Gastrocnemius medialis (tissue), 4 donors: ENCODE measurements at regions not wholly inside any gene's neighbourhood (a gene's known extent, or its start where the extent isn't known, plus 50 kb on each side); places are given as distances from the start of the nearest gene placed in this dataset.

Source experiments
- ATAC-seq, 2 donors: fragments of 150-250 bp; one replicate each; pipeline ENCODE4 v1.9.1; 2016
- DNase-seq, 2 donors: peaks; one replicate each; pipeline ENCODE4 v3.0.0-alpha.2; 2019
- H3K27ac ChIP-seq, 4 donors: fragments of 200-600 bp; sonication (generic); 1 replicate in 1 of 4; 2 replicates in 3 of 4; pipeline ENCODE4 v1.5.1; 2016 to 2018; ENCODE audit warnings: mild to moderate bottlenecking in 2 of 4, moderate library complexity in 1 of 4
- H3K27me3 ChIP-seq, 3 donors: fragments of 200-600 bp; sonication (generic) in 2 of 3; 1 replicate in 1 of 3; 2 replicates in 2 of 3; pipeline versions ENCODE4 v1.5.1 to v1.6.0; 2016 to 2019; ENCODE audit warnings: mild to moderate bottlenecking in 1 of 3, moderate library complexity in 1 of 3
- H3K36me3 ChIP-seq, 2 donors: fragments of 200-600 bp; sonication (generic) in 1 of 2; one replicate each; pipeline ENCODE4 v1.5.1; 2017 to 2018
- H3K4me1 ChIP-seq, 2 donors: fragments of 200-600 bp; sonication (generic) in 1 of 2; one replicate each; pipeline ENCODE4 v1.5.1; 2016 to 2017; ENCODE audit warnings: mild to moderate bottlenecking in 2 of 2
- H3K4me3 ChIP-seq, 4 donors: fragments of 200-600 bp; sonication (generic) in 3 of 4; 1 replicate in 1 of 4; 2 replicates in 3 of 4; pipeline ENCODE4 v1.5.1; 2016 to 2019; ENCODE audit warnings: mild to moderate bottlenecking in 2 of 4
- H3K9me3 ChIP-seq, 3 donors: fragments of 200-600 bp; sonication (generic) in 2 of 3; 1 replicate in 1 of 3; 2 replicates in 2 of 3; pipeline ENCODE4 v1.5.1; 2016 to 2019
- CTCF ChIP-seq, 5 experiments: fragments of 450-650 bp in 3 of 5; fragments of 200-600 bp in 2 of 5; sonication (generic) in 2 of 5; IDR thresholded peaks in 4 of 5; conservative IDR thresholded peaks in 1 of 5; 1 replicate in 4 of 5; 2 replicates in 1 of 5; pipeline ENCODE4 v1.5.1; 2016 to 2019; ENCODE audit warnings: antibody characterized with exemption in 5 of 5, mild to moderate bottlenecking in 3 of 5, moderate library complexity in 3 of 5
- POLR2A ChIP-seq, 2 donors: fragments of 450-650 bp; IDR thresholded peaks; one replicate each; pipeline ENCODE4 v1.6.1; 2017; ENCODE audit warnings: antibody characterized with exemption in 2 of 2, mild to moderate bottlenecking in 2 of 2, moderate library complexity in 2 of 2
- in situ Hi-C, 4 donors: fragments of 200-750 bp; cut with MboI; loops; one replicate each; pipeline versions ENCODE4 v1.15.0 to v1.8.0; 2017; ENCODE audit warnings: low sequenced_read_pairs in 4 of 4
- intact Hi-C: fragments of 100-400 bp; cut with DNase I; formaldehyde crosslinking; loops from one replicate; pipeline ENCODE4 v1.15.1; 2023; ENCODE audit warnings: low total_unique reads

GRCh38 chr14:54129850-54130640 lies 173.4 kb upstream of the BMP4 start:
- intact Hi-C loops (no loop called here), in situ Hi-C loops (no loop called here)
- H3K4me3 ChIP-seq: no peak overlapping the region
- TF ChIP-seq POLR2A (IDR thresholded peaks at IDR 0.05): no peak
- no peaks in the 10 kb centered on the region for H3K9me3 ChIP-seq
- DNase-seq: no peak
- no peaks in the 10 kb centered on the region for H3K4me1 ChIP-seq
- H3K27me3 ChIP-seq: no peaks in the 10 kb centered on the region
- ATAC-seq: no peak
- no peak overlapping the region for H3K27ac ChIP-seq
- H3K36me3 ChIP-seq: no peaks in the 10 kb centered on the region

GRCh38 chr14:54132496-54132895 lies 175.9 kb upstream of the BMP4 start:
- TF ChIP-seq POLR2A (IDR thresholded peaks at IDR 0.05) (no peak), CTCF (IDR thresholded peaks at IDR 0.05 in 4 of 5, conservative IDR thresholded peaks at IDR 0.05 in 1 of 5) (no peak)
- H3K27ac ChIP-seq: no peak overlapping the region
- H3K9me3 ChIP-seq: no peaks in the 10 kb centered on the region
- no peaks in the 10 kb centered on the region for H3K36me3 ChIP-seq
- no peaks in the 10 kb centered on the region for H3K4me1 ChIP-seq
- H3K4me3 ChIP-seq: no peak overlapping the region
- in situ Hi-C loops: no loop called here
- ATAC-seq (no peak), DNase-seq (no peak)
- intact Hi-C loops: no loop called here
- H3K27me3 ChIP-seq: no peaks in the 10 kb centered on the region

- Histone ChIP-seq H3K9me3 (no peaks in the 10 kb centered on the region), H3K4me1 (no peaks in the 10 kb centered on the region), H3K4me3 (no peak overlapping the region), H3K27me3 (no peaks in the 10 kb centered on the region), H3K36me3 (no peaks in the 10 kb centered on the region), H3K27ac (no peak overlapping the region)
- ATAC-seq (no peak), DNase-seq (no peak)
- intact Hi-C loops: no loop called here
- TF ChIP-seq CTCF (IDR thresholded peaks at IDR 0.05 in 4 of 5, conservative IDR thresholded peaks at IDR 0.05 in 1 of 5) (no peak), POLR2A (IDR thresholded peaks at IDR 0.05) (no peak)
- in situ Hi-C loops: no loop called here
Measured at GRCh38 chr14:54133896-54134295, 177.3 kb upstream of the BMP4 start.

DNA sequence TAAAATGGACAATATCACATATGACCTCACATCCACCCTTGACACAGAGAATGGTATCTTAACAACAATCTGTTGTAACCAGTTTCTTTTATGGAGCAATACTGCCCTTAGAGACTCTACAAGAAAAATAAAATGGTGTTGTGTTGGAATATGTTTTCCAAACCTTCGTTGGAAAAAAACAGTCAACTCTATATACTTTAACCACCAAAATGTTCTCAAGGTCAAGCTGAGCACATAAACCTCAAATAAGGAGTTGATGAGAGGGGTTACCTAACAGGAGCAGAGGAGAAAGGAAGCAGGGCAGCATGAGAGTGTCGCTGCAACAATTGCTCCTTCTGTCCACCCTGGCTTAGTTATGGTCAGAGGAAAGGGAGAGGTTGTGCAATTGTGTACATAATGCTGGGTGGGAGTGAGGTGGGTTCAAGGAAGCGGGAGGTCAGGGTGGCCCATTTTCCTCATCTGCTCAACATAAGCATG lies 179.2 kb upstream of the BMP4 start:
- ATAC-seq (no peak), DNase-seq (no peak)
- Histone ChIP-seq H3K27me3 (no peaks in the 10 kb centered on the region), H3K36me3 (no peaks in the 10 kb centered on the region), H3K27ac (no peak overlapping the region), H3K4me3 (no peak overlapping the region), H3K4me1 (no peaks in the 10 kb centered on the region), H3K9me3 (no peaks in the 10 kb centered on the region)
- intact Hi-C loops (no loop called here), in situ Hi-C loops (no loop called here)
- no peak for TF ChIP-seq POLR2A (IDR thresholded peaks at IDR 0.05)
- no peak for TF ChIP-seq CTCF (IDR thresholded peaks at IDR 0.05 in 4 of 5, conservative IDR thresholded peaks at IDR 0.05 in 1 of 5)

GRCh38 chr14:54136894-54137613 lies 180.4 kb upstream of the BMP4 start:
- no peak for DNase-seq
- TF ChIP-seq CTCF (IDR thresholded peaks at IDR 0.05 in 4 of 5, conservative IDR thresholded peaks at IDR 0.05 in 1 of 5) (no peak), POLR2A (IDR thresholded peaks at IDR 0.05) (no peak)

More at GRCh38 chr14:54136894-54137613, 180.4 kb upstream of the BMP4 start:
- H3K9me3 ChIP-seq: no peaks in the 10 kb centered on the region
- in situ Hi-C loops (no loop called here), intact Hi-C loops (no loop called here)
- H3K4me1 ChIP-seq: no peaks in the 10 kb centered on the region
- no peak for ATAC-seq
- no peak overlapping the region for H3K27ac ChIP-seq
- no peak overlapping the region for H3K4me3 ChIP-seq
- H3K27me3 ChIP-seq: no peaks in the 10 kb centered on the region
- no peaks in the 10 kb centered on the region for H3K36me3 ChIP-seq
